NCI-H1048 (cell line): ENCODE measurements at regions not wholly inside any gene's neighbourhood (a gene's known extent, or its start where the extent isn't known, plus 50 kb on each side); places are given as distances from the start of the nearest gene placed in this dataset.
"Not testable (repeated sequence)": the region's sequence is repeated elsewhere in the genome, so short reads cannot be mapped to it uniquely, and the experiment has no call there.

ENCODE experiments used
- DNase-seq: peaks from one replicate; lab custom pipeline; 2025; lab: John Stamatoyannopoulos, UW

GRCh38 chr3:187475613-187476012, 107.4 kb downstream of the RTP4 start:
- not testable (repeated sequence) for DNase-seq

- DNase-seq: no peak
These were observed 105.7 kb downstream of the RTP4 start for GRCh38 chr3:187473778-187474406.

- DNase-seq: not testable (repeated sequence)
These were observed 98.1 kb downstream of the RTP4 start for GRCh38 chr3:187466306-187466705.

GRCh38 chr3:187465503-187465902, 97.3 kb downstream of the RTP4 start:
- no peak for DNase-seq

GRCh38 chr3:187464682-187465081, 96.5 kb downstream of the RTP4 start:
- no peak for DNase-seq

- DNase-seq: no peak
These were observed 90.7 kb downstream of the RTP4 start for GRCh38 chr3:187458921-187459320.

- no peak for DNase-seq
These were observed 90.2 kb downstream of the RTP4 start for GRCh38 chr3:187458383-187458782.

GRCh38 chr3:187456250-187456649, 88.1 kb downstream of the RTP4 start:
- DNase-seq: no peak

- DNase-seq: no peak
These were observed 86.1 kb downstream of the RTP4 start for GRCh38 chr3:187454085-187454815.

- no peak for DNase-seq
These were observed 82.4 kb downstream of the RTP4 start for GRCh38 chr3:187450431-187451190.

- no peak for DNase-seq
These were observed 80.5 kb downstream of the RTP4 start for GRCh38 chr3:187448674-187449073.

- no peak for DNase-seq
These were observed 79.6 kb downstream of the RTP4 start for GRCh38 chr3:187447737-187448136.

- DNase-seq: no peak
These were observed 77.2 kb downstream of the RTP4 start for GRCh38 chr3:187445356-187445755.

GRCh38 chr3:187434524-187434923, 66.3 kb downstream of the RTP4 start:
- no peak for DNase-seq

- no peak for DNase-seq
These were observed 62.4 kb downstream of the RTP4 start for GRCh38 chr3:187430576-187430975.
